ENCODE measurements at regions not wholly inside any gene's neighbourhood (a gene's known extent, or its start where the extent isn't known, plus 50 kb on each side); places are given as distances from the start of the nearest gene placed in this dataset.

DNA sequence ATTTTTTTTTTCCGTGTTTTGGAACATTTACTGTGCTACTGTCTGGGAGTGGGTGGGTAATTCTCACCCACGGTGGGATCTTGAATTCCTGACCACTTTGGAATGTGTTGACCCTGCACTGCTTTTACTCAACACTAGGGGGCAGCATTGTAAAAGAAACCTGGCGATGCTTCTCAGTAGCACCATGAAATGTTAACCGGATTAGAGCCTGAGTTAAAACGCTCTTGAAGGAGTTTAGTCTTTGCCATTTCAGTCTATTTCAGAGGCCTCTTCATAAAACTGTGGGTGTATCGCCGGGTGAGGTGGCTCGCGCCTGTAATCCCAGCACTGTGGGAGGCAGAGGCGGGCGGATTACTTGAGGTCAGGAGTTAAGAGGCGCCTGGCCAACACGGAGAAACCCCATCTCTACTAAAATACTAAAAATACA is 79.0 kb upstream of the PRNP start:
- Mint-ChIP-seq H3K36me3 (ENCODE audit: unreplicated experiment) (no peaks in the 10 kb centered on the region), H3K27me3 (ENCODE audit: unreplicated experiment) (peaks cover 40% of the 10 kb centered on the region), H3K4me3 (ENCODE audit: unreplicated experiment) (no peak overlapping the region), H3K9me3 (ENCODE audit: unreplicated experiment) (no peaks in the 10 kb centered on the region), H3K27ac (ENCODE audit: unreplicated experiment) (no peak overlapping the region), H3K4me1 (ENCODE audit: unreplicated experiment) (peaks cover 1% of the 10 kb centered on the region)
- TF ChIP-seq, protein P1, sequence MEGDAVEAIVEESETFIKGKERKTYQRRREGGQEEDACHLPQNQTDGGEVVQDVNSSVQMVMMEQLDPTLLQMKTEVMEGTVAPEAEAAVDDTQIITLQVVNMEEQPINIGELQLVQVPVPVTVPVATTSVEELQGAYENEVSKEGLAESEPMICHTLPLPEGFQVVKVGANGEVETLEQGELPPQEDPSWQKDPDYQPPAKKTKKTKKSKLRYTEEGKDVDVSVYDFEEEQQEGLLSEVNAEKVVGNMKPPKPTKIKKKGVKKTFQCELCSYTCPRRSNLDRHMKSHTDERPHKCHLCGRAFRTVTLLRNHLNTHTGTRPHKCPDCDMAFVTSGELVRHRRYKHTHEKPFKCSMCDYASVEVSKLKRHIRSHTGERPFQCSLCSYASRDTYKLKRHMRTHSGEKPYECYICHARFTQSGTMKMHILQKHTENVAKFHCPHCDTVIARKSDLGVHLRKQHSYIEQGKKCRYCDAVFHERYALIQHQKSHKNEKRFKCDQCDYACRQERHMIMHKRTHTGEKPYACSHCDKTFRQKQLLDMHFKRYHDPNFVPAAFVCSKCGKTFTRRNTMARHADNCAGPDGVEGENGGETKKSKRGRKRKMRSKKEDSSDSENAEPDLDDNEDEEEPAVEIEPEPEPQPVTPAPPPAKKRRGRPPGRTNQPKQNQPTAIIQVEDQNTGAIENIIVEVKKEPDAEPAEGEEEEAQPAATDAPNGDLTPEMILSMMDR (IDR thresholded peaks at IDR 0.05) = peak; percentile 93
- DNase-seq (ENCODE audit: extremely low spot score, unreplicated experiment) = no peak

DNA sequence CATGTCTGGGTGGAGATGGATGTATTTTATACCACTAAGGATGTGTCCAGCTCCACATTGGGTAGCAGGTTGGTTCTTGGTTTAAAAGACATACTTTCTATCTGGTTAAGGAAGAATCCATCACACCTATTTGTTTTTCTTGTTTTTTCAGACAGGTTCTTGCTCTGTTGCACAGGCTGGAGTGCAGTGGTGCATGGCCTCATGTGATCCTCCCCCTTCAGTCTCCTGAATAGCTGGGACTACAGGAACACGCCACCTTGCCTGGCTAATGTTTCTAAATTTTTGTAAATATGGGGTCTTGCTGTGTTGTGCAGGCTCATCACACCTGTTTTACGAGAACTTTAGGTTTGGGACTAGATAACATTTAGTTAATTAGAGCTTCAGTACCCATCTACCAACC is 80.2 kb upstream of the PRNP start:
- H3K4me1 Mint-ChIP-seq (ENCODE audit: unreplicated experiment) = peaks cover 8% of the 10 kb centered on the region
- H3K27me3 Mint-ChIP-seq (ENCODE audit: unreplicated experiment) = peaks cover 47% of the 10 kb centered on the region
- no peaks in the 10 kb centered on the region for H3K9me3 Mint-ChIP-seq (ENCODE audit: unreplicated experiment)
- TF ChIP-seq, protein P1 (IDR thresholded peaks at IDR 0.05) = no peak
- no peaks in the 10 kb centered on the region for H3K36me3 Mint-ChIP-seq (ENCODE audit: unreplicated experiment)
- H3K4me3 Mint-ChIP-seq (ENCODE audit: unreplicated experiment) = no peak overlapping the region
- DNase-seq (ENCODE audit: extremely low spot score, unreplicated experiment) = no peak
- H3K27ac Mint-ChIP-seq (ENCODE audit: unreplicated experiment) = no peak overlapping the region

DNA sequence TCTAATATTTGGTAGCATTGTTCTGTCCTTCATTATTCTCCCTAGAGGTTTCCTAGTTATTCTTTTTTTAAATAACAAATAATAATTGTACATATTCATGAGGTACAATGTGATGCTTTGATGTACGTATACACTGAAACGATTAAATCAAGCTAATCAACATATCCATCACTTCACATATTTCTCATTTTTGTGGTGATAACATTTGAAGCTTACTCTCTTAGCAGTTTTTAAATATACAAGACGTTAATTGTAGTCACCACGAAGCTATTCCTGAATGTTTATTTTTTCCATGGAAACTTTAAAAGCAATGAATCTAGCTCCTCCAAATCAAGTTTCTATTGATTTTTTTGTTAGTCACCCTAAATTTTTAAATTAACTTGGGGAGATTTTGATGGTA is 81.1 kb upstream of the PRNP start:
- peaks cover 8% of the 10 kb centered on the region for H3K4me1 Mint-ChIP-seq (ENCODE audit: unreplicated experiment)
- DNase-seq (ENCODE audit: extremely low spot score, unreplicated experiment) = no peak

GRCh38 chr20:4604580-4604979 is 81.7 kb upstream of the PRNP start:
- H3K27me3 Mint-ChIP-seq (ENCODE audit: unreplicated experiment) = peaks cover 53% of the 10 kb centered on the region
- H3K4me3 Mint-ChIP-seq (ENCODE audit: unreplicated experiment) = no peak overlapping the region
- no peaks in the 10 kb centered on the region for H3K9me3 Mint-ChIP-seq (ENCODE audit: unreplicated experiment)
- H3K36me3 Mint-ChIP-seq (ENCODE audit: unreplicated experiment) = no peaks in the 10 kb centered on the region
- H3K27ac Mint-ChIP-seq (ENCODE audit: unreplicated experiment) = no peak overlapping the region
- H3K4me1 Mint-ChIP-seq (ENCODE audit: unreplicated experiment) = peaks cover 8% of the 10 kb centered on the region
- DNase-seq (ENCODE audit: extremely low spot score, unreplicated experiment) = no peak
- TF ChIP-seq, protein P1 (IDR thresholded peaks at IDR 0.05) = no peak

More for the DNA sequence above, 81.1 kb upstream of the PRNP start:
- Mint-ChIP-seq H3K36me3 (ENCODE audit: unreplicated experiment) (no peaks in the 10 kb centered on the region), H3K9me3 (ENCODE audit: unreplicated experiment) (no peaks in the 10 kb centered on the region), H3K4me3 (ENCODE audit: unreplicated experiment) (no peak overlapping the region), H3K27me3 (ENCODE audit: unreplicated experiment) (peaks cover 50% of the 10 kb centered on the region), H3K27ac (ENCODE audit: unreplicated experiment) (no peak overlapping the region)
- TF ChIP-seq, protein P1 (IDR thresholded peaks at IDR 0.05) = no peak

DNA sequence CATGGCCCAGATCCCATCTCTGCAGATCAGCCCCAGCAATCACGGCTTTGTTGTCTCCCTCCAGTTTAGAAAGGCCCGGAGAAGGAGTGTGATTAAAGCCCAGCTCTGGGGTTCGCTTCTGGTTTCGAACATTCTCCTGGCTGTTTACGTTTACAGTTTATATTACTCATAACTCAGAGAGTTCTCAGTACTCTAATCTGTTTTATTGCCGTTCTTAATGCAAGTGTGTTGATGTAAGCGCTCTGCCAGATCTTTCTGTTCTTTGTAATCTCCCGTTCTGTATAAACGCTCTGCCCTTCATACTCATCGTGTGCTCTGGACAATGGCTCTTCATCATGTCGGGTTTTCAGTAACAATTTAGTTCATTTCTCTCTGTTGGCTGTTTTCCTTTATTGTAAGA is 82.5 kb upstream of the PRNP start:
- H3K4me1 Mint-ChIP-seq (ENCODE audit: unreplicated experiment) = peaks cover 8% of the 10 kb centered on the region
- no peak for DNase-seq (ENCODE audit: extremely low spot score, unreplicated experiment)

More for the DNA sequence above, 82.5 kb upstream of the PRNP start:
- no peak overlapping the region for H3K27ac Mint-ChIP-seq (ENCODE audit: unreplicated experiment)
- no peaks in the 10 kb centered on the region for H3K36me3 Mint-ChIP-seq (ENCODE audit: unreplicated experiment)
- H3K4me3 Mint-ChIP-seq (ENCODE audit: unreplicated experiment) = no peak overlapping the region
- TF ChIP-seq, protein P1 (IDR thresholded peaks at IDR 0.05) = no peak
- peaks cover 60% of the 10 kb centered on the region for H3K27me3 Mint-ChIP-seq (ENCODE audit: unreplicated experiment)
- no peaks in the 10 kb centered on the region for H3K9me3 Mint-ChIP-seq (ENCODE audit: unreplicated experiment)

Measured in osteocyte (in vitro differentiated cells).